Chondrocyte (in vitro differentiated cells): ENCODE measurements at regions not wholly inside any gene's neighbourhood (a gene's known extent, or its start where the extent isn't known, plus 50 kb on each side); places are given as distances from the start of the nearest gene placed in this dataset.

Source experiments
- DNase-seq: peaks from one replicate; pipeline ENCODE4 v3.0.0; 2021; ENCODE audit warnings: mixed read lengths, low spot score
- H3K27ac Mint-ChIP-seq: one replicate; pipeline ENCODE4 v1.8.0; 2021; ENCODE audit warnings: mild to moderate bottlenecking, moderate library complexity, mixed read lengths; ENCODE audit not compliant: unreplicated experiment
- H3K27me3 Mint-ChIP-seq: 2 replicates; pipeline ENCODE4 v1.8.0; 2021; ENCODE audit warnings: low read depth, mixed read lengths
- H3K36me3 Mint-ChIP-seq: 2 replicates; pipeline ENCODE4 v1.8.0; 2021; ENCODE audit warnings: low read depth, mixed read lengths
- H3K4me1 Mint-ChIP-seq: 2 replicates; pipeline ENCODE4 v1.8.0; 2021; ENCODE audit warnings: low read depth, mild to moderate bottlenecking, mixed read lengths
- H3K4me3 Mint-ChIP-seq: one replicate; pipeline ENCODE4 v1.8.0; 2021; ENCODE audit warnings: mild to moderate bottlenecking, moderate library complexity, mixed read lengths; ENCODE audit not compliant: unreplicated experiment
- H3K9me3 Mint-ChIP-seq: 2 replicates; pipeline ENCODE4 v1.8.0; 2021; ENCODE audit warnings: low read depth, mixed read lengths
- TF ChIP-seq, protein P1 (sequence below): fragments of 200-600 bp; sonication (generic); IDR thresholded peaks from 2 replicates; pipeline ENCODE4 v1.5.0; 2021; ENCODE audit warnings: antibody characterized with exemption, mild to moderate bottlenecking, moderate library complexity

DNA sequence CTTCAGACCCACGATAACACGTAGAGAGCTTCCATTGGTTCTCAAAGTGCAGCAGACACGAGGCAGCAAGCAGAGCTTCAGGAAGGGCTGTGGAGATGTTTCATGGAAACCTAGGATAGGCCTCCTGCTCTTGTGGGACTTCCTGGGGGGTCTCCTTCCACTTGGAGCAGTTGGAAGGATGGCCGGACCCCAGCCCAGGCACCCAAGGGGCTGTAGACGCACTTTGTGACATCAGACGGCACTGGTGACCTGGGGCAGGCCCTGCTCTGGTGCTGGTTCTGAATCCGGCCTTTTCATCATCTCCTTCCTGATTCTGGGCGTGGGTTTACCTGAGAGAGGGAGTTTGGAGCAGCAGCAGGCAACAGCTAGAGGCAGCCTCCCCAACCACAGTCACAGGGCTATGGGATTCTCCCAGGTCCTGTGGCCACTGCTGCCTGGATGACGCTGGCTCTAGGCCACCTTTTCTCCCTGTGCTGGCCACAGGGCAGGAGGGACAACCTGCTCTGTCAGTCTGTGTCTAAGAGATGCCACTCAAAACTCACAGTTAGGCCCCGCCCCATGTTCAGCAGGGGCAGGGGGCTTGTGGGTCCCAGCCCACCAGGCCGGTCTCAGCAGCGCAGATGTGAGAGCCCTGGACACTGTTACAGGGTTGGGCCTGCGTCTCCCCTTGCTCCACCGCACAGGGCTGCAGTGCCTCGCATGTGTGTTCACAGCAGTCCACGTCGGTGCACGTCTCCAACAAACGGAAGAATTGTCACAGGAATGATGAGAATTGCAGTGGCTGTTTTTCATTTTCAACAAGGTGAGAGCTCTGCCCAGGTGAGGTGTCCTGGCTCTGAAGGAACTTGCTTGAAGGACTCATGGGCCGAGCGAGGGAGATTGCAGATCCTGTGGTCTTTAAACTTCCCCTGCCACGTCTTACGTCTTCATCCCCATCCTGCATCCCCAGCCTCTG is 569.3 kb downstream of the TCERG1L start:
- Mint-ChIP-seq H3K27me3 (no peaks in the 10 kb centered on the region), H3K4me3 (no peak overlapping the region), H3K36me3 (no peaks in the 10 kb centered on the region), H3K27ac (no peak overlapping the region), H3K9me3 (peaks cover 28% of the 10 kb centered on the region), H3K4me1 (no peaks in the 10 kb centered on the region)
- no peak for DNase-seq
- TF ChIP-seq, protein P1, sequence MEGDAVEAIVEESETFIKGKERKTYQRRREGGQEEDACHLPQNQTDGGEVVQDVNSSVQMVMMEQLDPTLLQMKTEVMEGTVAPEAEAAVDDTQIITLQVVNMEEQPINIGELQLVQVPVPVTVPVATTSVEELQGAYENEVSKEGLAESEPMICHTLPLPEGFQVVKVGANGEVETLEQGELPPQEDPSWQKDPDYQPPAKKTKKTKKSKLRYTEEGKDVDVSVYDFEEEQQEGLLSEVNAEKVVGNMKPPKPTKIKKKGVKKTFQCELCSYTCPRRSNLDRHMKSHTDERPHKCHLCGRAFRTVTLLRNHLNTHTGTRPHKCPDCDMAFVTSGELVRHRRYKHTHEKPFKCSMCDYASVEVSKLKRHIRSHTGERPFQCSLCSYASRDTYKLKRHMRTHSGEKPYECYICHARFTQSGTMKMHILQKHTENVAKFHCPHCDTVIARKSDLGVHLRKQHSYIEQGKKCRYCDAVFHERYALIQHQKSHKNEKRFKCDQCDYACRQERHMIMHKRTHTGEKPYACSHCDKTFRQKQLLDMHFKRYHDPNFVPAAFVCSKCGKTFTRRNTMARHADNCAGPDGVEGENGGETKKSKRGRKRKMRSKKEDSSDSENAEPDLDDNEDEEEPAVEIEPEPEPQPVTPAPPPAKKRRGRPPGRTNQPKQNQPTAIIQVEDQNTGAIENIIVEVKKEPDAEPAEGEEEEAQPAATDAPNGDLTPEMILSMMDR: no peak

GRCh38 chr10:130742941-130743675 is 568.4 kb downstream of the TCERG1L start:
- Mint-ChIP-seq H3K27me3 (no peaks in the 10 kb centered on the region), H3K4me3 (no peak overlapping the region), H3K9me3 (peaks cover 26% of the 10 kb centered on the region), H3K4me1 (no peaks in the 10 kb centered on the region), H3K27ac (no peak overlapping the region), H3K36me3 (no peaks in the 10 kb centered on the region)
- DNase-seq: peak; percentile 24
- TF ChIP-seq, protein P1: no peak

GRCh38 chr10:130743751-130744271 is 567.7 kb downstream of the TCERG1L start:
- Mint-ChIP-seq H3K4me3 (no peak overlapping the region), H3K27ac (no peak overlapping the region), H3K9me3 (peaks cover 24% of the 10 kb centered on the region), H3K4me1 (no peaks in the 10 kb centered on the region), H3K27me3 (no peaks in the 10 kb centered on the region), H3K36me3 (no peaks in the 10 kb centered on the region)
- TF ChIP-seq, protein P1: no peak
- DNase-seq: peak; percentile 70

DNA sequence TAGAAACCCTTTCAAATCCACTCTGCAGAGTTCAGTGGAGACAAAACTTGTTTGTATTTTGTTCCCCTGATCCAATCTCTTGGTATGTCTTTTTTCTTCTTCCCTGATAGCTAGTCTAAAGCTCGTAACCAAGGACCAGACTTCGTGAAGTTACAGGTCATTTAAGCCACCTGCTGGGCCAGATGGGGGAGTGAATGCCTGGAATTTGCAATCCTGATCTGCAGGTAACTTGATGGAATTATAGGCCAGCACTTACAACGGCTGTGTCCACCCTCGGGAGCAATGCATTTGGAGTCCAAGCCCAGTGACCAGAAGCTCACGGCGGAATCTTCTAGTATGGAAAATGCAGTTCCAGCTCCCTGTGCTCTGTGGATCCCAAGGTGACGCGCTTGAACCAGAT is 566.9 kb downstream of the TCERG1L start:
- DNase-seq: peak; percentile 9
- H3K9me3 Mint-ChIP-seq: peaks cover 18% of the 10 kb centered on the region
- H3K27ac Mint-ChIP-seq: no peak overlapping the region
- no peaks in the 10 kb centered on the region for H3K36me3 Mint-ChIP-seq
- H3K4me1 Mint-ChIP-seq: no peaks in the 10 kb centered on the region
- no peak overlapping the region for H3K4me3 Mint-ChIP-seq
- TF ChIP-seq, protein P1: no peak
- H3K27me3 Mint-ChIP-seq: no peaks in the 10 kb centered on the region

GRCh38 chr10:130745251-130745650 is 566.3 kb downstream of the TCERG1L start:
- TF ChIP-seq, protein P1: no peak
- Mint-ChIP-seq H3K36me3 (no peaks in the 10 kb centered on the region), H3K4me3 (no peak overlapping the region), H3K9me3 (peaks cover 19% of the 10 kb centered on the region), H3K27me3 (no peaks in the 10 kb centered on the region), H3K4me1 (no peaks in the 10 kb centered on the region), H3K27ac (no peak overlapping the region)
- DNase-seq: peak; percentile 40
